Limb (tissue), 2 donors: ENCODE measurements at regions not wholly inside any gene's neighbourhood (a gene's known extent, or its start where the extent isn't known, plus 50 kb on each side); places are given as distances from the start of the nearest gene placed in this dataset.

Experiments
- DNase-seq, 2 donors: peaks; one replicate each; pipeline ENCODE4 v3.0.0-alpha.2; 2016; ENCODE audit errors: extremely low spot score in 2 of 2

GRCh38 chr10:8416760-8417159 lies 362.3 kb downstream of the GATA3 start:
- no peak for DNase-seq

DNA sequence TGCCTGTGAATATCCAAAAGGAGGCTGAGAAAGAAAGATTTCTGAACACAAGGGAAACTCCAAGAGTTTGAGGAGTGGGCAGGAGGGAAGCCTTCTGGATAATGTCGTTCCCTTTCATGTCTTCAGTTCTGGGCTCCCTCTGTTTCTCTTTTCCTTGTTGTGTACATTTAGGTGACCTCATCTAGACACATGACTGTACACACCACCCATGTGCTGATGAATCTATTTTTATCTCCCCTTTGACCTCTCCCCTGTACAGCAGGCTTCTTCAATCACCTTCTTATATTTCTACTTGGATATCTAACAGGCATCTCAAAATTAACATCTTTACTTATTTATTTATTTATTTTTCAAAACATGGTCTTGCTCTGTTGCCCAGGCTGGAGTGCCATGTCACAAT lies 363.1 kb downstream of the GATA3 start:
- no peak for DNase-seq

- no peak for DNase-seq
Observed at GRCh38 chr10:8418631-8419030, 364.1 kb downstream of the GATA3 start.

GRCh38 chr10:8420182-8420581 lies 365.7 kb downstream of the GATA3 start:
- no peak for DNase-seq

GRCh38 chr10:8424555-8425211 lies 370.2 kb downstream of the GATA3 start:
- no peak for DNase-seq

GRCh38 chr10:8428654-8429053 lies 374.2 kb downstream of the GATA3 start:
- DNase-seq, result no peak

DNA sequence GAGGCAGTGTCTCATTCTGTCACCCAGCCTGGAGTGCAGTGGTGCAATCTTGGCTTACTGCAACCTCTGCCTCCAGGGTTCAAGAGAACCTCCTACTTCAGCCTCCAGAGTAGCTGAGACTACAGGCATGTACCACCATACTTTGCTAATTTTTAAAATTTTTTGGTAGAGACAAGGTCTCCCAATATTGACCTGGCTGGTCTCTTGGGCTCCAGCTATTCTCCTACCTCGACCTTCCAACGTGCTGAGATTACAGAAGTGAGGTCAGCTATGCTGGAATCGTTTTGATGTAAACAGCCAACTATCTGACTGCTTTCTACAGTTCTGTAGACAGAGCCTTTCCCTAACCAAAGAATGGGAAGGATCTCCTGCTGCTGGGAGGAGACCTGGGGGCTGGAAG lies 375.8 kb downstream of the GATA3 start:
- no peak for DNase-seq

DNA sequence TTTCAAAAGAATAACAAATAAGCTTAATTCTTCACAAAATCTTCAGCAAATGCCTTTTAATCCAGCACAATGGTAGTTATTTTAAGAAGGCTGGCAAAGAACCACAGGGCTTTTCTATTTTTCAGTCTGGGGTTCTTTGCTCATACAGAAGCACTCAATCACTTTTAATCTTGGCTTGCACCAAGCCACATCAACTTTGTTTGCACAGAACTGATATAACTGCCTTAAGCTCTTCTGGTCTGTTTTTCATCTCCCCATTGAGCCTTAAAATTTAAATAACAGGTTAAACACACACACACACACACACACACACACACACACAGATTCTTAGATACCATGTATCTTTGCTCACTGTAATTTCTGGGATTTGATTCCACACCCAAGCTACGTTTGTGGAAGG lies 377.0 kb downstream of the GATA3 start:
- no peak for DNase-seq

GRCh38 chr10:8435186-8436055 lies 380.9 kb downstream of the GATA3 start:
- no peak for DNase-seq

DNA sequence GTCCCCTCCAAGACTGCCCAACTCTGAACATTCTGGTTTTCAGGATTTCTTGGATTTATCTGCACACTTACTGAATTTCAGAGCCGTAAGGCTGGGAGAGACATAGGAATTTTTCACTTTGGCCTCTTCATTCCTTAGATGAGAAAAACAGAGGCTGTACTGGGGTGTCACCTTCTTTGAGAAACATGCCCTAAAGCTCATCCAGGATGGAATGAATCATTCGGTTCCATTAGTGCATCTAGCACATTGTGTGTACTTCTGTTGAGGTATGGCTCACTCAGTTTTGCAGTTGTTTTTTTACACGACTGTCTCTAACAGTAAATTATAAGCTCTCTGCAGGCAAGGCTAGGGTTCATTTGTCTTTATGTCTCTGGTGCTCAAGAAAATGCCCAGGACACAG lies 383.4 kb downstream of the GATA3 start:
- no peak for DNase-seq

DNA sequence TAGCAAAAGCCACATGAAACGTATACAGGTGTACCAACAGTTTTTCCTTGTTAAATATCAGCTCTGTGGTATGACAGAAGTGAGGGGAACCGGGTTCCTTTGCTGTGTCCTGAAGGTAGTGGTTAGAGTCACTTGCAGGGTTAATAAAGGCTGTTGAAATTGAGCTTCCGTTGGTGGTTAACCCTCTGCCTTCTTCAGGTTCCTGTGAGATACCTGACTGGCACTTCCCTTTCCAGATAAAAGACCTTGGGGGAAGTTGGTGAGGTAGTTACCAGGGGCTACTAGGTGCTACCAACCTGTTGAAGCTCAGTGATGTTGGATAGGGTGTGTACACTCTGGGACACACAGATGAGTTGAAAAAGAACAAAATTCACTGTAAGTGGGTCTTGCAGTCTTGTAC lies 384.1 kb downstream of the GATA3 start:
- no peak for DNase-seq

GRCh38 chr10:8439040-8439439 lies 384.6 kb downstream of the GATA3 start:
- no peak for DNase-seq

- DNase-seq, result peak in 1 of 2 donors; percentile 32
Observed at GRCh38 chr10:8444630-8445029, 390.1 kb downstream of the GATA3 start.

- no peak for DNase-seq
Observed at GRCh38 chr10:8445353-8445752, 390.9 kb downstream of the GATA3 start.

DNA sequence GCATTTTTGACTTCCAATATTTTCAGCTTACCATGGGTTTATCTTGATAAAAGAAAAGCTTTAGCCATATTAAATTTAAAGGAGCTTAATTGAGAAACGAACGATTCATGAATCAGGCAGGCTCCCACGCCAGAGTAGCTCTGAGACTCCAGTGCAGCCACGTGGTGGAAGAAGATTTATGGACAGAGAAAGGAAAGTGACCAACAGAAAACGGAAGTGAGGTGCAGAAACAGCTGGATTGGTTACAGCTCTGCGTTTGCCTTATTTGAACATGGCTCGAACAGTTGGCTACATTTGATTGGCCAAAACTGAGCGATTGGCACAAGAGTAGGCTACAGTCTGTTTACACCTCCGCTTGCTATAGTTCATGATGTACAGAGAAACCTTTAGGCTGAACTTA lies 395.4 kb downstream of the GATA3 start:
- DNase-seq, result no peak

GRCh38 chr10:8453587-8453986 lies 399.1 kb downstream of the GATA3 start:
- DNase-seq, result peak in 1 of 2 donors; percentile 29

DNA sequence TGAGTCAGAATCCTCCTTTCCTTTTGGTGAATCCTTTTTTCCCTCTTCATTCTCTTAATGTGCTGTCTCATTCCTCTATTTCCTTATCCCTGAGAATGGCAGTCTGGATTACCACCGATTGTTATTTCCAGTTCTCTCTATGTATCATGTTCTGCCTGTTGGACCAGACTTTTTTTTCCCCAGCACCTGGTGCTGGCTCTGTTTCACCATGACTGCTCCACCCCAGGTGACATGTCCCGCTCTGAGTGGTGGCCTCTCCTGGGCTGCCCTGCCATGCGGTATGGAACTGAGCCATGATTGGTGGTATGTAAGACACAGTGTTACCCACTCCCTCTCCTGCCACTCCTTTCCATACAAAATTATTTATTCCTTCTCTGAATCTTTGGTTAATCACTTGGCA lies 399.9 kb downstream of the GATA3 start:
- no peak for DNase-seq

- DNase-seq, result peak in 1 of 2 donors; percentile 7
Observed at GRCh38 chr10:8455181-8455580, 400.7 kb downstream of the GATA3 start.

DNA sequence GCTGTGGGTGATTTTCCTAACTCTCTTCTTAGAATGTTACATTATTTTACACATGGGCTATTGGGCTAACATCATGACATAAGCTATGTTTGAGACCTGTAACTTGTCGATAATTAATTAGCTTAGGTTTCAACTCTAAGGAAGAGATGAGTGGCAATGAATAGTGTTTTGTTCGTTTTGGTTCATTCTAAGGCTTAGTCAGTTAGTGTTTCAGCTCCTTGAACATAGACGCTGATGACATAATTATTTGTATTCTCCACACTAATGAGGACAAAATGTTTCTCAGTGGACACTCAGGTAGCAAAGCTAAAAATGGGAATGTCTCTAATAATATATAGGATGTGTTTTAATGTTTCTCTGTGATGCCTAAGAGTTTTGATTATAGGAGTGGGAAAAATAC lies 401.9 kb downstream of the GATA3 start:
- no peak for DNase-seq

- DNase-seq, result no peak
Observed at GRCh38 chr10:8460626-8461025, 406.1 kb downstream of the GATA3 start.

GRCh38 chr10:8462565-8462964 lies 408.1 kb downstream of the GATA3 start:
- DNase-seq, result no peak

GRCh38 chr10:8463853-8464252 lies 409.4 kb downstream of the GATA3 start:
- no peak for DNase-seq

- DNase-seq, result no peak
Observed at GRCh38 chr10:8468477-8468876, 414.0 kb downstream of the GATA3 start.
